NCI-H2107 treated with DMSO at 0.1 percent for 48 hours (cell line): ENCODE measurements at regions not wholly inside any gene's neighbourhood (a gene's known extent, or its start where the extent isn't known, plus 50 kb on each side); places are given as distances from the start of the nearest gene placed in this dataset.

Experiments used
- DNase-seq: peaks from one replicate; lab custom pipeline; 2025; ENCODE audit not compliant: unreplicated experiment; lab: John Stamatoyannopoulos, UW

DNA sequence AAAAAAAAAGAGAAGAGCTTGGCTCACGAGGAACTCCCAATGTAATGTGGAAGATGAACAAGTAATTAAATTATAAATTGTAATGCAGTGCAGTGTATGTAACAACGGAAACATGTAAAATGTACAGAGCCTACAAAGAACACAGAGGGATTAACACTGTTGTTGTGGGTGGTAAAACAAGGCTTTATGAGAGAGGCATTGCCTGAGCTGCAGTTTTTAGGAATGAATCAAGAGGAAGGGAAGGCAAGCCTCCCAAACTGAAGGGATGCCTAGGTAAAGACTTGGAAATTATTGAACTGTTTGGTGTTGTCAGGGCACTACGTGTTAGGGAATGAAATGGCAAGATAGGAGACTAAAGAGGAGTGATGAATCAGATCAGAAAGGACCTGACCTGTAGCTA is 213.7 kb downstream of the HTR7 start:
- DNase-seq: no peak

GRCh38 chr10:90650858-90651257 is 207.0 kb downstream of the HTR7 start:
- DNase-seq: no peak

DNA sequence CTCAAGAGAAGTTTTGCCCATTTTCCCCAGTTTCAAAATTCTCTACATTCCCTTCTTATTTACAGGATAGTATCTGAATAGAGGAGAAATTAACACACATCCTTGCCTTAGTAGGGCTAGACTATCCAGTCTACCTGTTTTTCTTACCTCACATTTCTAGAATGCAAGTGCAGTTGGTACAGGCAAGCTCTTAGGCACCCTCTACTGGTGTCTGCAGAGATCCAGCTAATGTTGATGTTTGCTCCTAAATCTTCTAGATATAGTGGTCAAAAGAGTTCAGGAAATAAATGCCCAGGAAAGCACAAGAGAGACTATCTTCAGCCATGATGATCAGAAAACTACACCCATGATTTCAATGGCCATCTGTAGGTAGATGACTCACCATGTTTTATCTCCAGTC is 205.3 kb downstream of the HTR7 start:
- no peak for DNase-seq

DNA sequence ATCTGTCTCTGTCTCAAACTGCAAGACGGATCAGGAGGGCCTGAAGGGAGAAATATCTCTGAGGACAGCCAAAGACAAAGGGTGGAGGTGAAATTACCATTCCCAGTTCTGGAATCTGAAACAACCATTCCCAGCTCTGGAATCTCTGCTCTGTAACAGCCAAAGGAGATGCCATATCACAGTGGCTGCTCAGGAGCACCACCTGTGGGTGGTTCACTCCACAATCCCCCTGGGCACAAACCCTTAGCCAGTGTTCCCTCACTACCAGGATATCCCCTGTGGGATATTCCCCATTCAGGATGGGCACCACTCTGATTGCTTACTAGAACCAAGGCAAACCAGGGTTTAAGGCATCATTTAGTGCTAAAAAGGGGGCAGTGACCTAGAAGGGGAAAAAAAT is 199.0 kb downstream of the HTR7 start:
- DNase-seq: no peak

DNA sequence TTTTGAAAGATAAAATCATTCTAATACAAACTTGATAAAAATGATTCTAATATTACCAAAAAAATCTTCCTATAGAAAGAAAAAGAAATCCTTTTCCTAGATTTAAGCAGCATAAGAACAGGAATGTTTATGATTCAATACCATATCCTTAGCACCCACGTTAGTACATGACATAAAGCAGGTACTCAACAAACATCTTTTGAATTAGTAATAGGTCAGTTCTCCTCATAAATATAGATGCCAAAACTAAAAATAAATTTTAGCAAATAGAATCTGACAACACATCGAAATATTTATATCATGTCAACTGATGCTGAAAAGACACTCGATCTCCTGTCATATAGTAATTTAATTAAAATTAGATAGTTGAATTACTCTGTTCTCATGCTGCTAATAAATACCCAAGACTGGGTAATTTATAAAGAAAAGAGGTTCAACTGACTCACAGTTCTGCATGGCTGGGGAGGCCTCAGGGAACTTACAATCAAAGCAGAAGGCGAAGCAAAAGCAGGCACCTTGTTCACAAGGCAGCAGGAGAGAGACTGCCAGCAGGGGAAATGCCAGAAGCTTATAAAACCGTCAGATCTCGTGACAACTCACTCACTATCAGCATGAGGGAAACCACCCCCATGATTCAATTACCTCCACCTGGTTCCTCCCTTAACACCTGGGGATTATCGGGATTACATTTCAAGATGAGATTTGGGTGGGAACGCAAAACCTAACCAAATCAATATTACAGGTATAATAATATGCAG is 191.8 kb downstream of the HTR7 start:
- DNase-seq: no peak

DNA sequence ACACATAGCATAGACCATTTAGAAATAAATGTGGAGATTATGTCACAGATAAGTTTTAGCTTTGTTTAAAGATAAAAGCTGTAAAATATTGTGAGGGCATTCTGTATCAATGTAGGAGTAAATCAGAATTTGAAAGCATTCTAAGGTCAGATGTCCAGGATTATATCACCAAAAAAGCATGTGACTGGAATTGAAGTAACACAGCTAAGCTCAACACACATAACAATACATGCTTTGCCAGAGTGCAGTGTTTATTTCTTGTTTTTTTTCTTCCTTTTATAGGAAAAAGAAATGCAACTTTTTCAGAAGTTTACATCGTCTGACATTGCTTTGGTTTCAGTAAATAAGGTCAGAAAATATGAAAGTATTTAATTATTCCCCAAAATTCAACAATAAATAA is 183.4 kb downstream of the HTR7 start:
- DNase-seq: no peak

DNA sequence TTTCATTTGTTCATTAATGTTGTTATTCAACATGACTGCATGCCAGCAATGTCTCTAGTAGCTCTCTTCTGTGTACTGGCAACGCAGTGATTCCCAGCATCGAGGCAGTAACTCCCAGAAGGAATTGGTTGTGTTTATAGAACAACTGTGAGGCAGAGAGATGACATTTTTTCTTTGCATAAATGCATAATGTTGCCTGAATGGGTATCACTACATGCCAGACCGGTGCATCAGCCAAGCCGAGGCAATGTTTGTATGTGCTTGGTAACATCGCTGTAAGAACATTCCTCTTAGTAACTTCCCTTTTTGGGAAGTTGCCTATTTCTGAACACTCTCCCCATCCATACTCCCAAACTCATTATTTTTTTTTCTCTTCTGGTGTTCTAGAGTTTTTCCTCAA is 182.9 kb downstream of the HTR7 start:
- DNase-seq: no peak

GRCh38 chr10:90675621-90676020 is 182.2 kb downstream of the HTR7 start:
- no peak for DNase-seq
